HG03469 (cell line): ENCODE measurements at regions not wholly inside any gene's neighbourhood (a gene's known extent, or its start where the extent isn't known, plus 50 kb on each side); places are given as distances from the start of the nearest gene placed in this dataset.
"Not testable (repeated sequence)": the region's sequence is repeated elsewhere in the genome, so short reads cannot be mapped to it uniquely, and the experiment has no call there.

Source experiments
- ATAC-seq: cut with Tn5 transposase; IDR thresholded peaks from one replicate; pipeline ENCODE4 v1.9.1; 2021; ENCODE audit warnings: mild to moderate bottlenecking, moderate library complexity, moderate number of reproducible peaks; ENCODE audit not compliant: unreplicated experiment

GRCh38 chr11:31959716-31960115 lies 131.2 kb upstream of the RCN1 start:
- ATAC-seq: no peak

- ATAC-seq: peak; percentile 57
Observed at GRCh38 chr11:31958076-31958735, 132.7 kb upstream of the RCN1 start.

- no peak for ATAC-seq
Observed at GRCh38 chr11:31957674-31958073, 133.2 kb upstream of the RCN1 start.

- no peak for ATAC-seq
Observed at GRCh38 chr11:31956310-31956709, 134.6 kb upstream of the RCN1 start.

GRCh38 chr11:31955838-31956237 lies 135.0 kb upstream of the RCN1 start:
- no peak for ATAC-seq

GRCh38 chr11:31953803-31954327 lies 137.0 kb upstream of the RCN1 start:
- no peak for ATAC-seq

- not testable (repeated sequence) for ATAC-seq
Observed at GRCh38 chr11:31949733-31950200, 138.6 kb upstream of the PAX6 start.

GRCh38 chr11:31947051-31947450 lies 135.9 kb upstream of the PAX6 start:
- ATAC-seq: no peak

- ATAC-seq: peak; percentile 99
Observed at GRCh38 chr11:31943056-31943780, 132.1 kb upstream of the PAX6 start.

- no peak for ATAC-seq
Observed at GRCh38 chr11:31940371-31941037, 129.4 kb upstream of the PAX6 start.

- ATAC-seq: no peak
Observed at GRCh38 chr11:31939004-31939403, 127.9 kb upstream of the PAX6 start.

- no peak for ATAC-seq
Observed at GRCh38 chr11:31936312-31936711, 125.2 kb upstream of the PAX6 start.

GRCh38 chr11:31932879-31933278 lies 121.8 kb upstream of the PAX6 start:
- no peak for ATAC-seq

GRCh38 chr11:31927982-31928381 lies 116.9 kb upstream of the PAX6 start:
- no peak for ATAC-seq

- no peak for ATAC-seq
Observed at GRCh38 chr11:31926816-31927528, 115.8 kb upstream of the PAX6 start.

- no peak for ATAC-seq
Observed at GRCh38 chr11:31926106-31926505, 115.0 kb upstream of the PAX6 start.

GRCh38 chr11:31922450-31922849 lies 111.3 kb upstream of the PAX6 start:
- ATAC-seq: peak; percentile 74

GRCh38 chr11:31921081-31921480 lies 110.0 kb upstream of the PAX6 start:
- no peak for ATAC-seq

- no peak for ATAC-seq
Observed at GRCh38 chr11:31919175-31919574, 108.1 kb upstream of the PAX6 start.

GRCh38 chr11:31915867-31916266 lies 104.7 kb upstream of the PAX6 start:
- no peak for ATAC-seq

GRCh38 chr11:31913985-31914384 lies 102.9 kb upstream of the PAX6 start:
- peak; percentile 96 for ATAC-seq
